K562 (cell line): ENCODE measurements at regions not wholly inside any gene's neighbourhood (a gene's known extent, or its start where the extent isn't known, plus 50 kb on each side); places are given as distances from the start of the nearest gene placed in this dataset.

Source experiments
- ATAC-seq: fragments of 200-7000 bp; cut with Tn5 transposase; 3 replicates; pipeline ENCODE4 v1.9.1; 2020; ENCODE audit warnings: moderate library complexity
- BruUV-seq: library from RNA; stranded (reverse); fragments of 400-500 nt; replicated peaks from 2 replicates; lab custom pipeline; 2021; lab: Mats Ljungman, UMichigan
- CTCF ChIA-PET: fragments of 300-600 bp; formaldehyde crosslinking; extraction: SDS; loops from one replicate; lab custom pipeline; 2021; ENCODE audit warnings: low intra/inter-chr PET ratio; lab: Yijun Ruan, JAX
- POLR2A ChIA-PET: fragments of 300-600, 350-650 bp; sonication (Branson Sonifier 250); formaldehyde crosslinking; extraction: SDS; loops from one replicate; lab custom pipeline; 2021; ENCODE audit warnings: antibody characterized with exemption, inconsistent platforms; lab: Yijun Ruan, JAX
- DNase-seq, 4 experiments: peaks; one replicate each; pipeline versions ENCODE4 v3.0.0 to v3.0.0-alpha.2; 2011 to 2018; ENCODE audit warnings: low spot score in 3 of 4, mixed read lengths in 3 of 4; ENCODE audit errors: extremely low read depth in 1 of 4
- FAIRE-seq: peaks from 2 replicates; lab custom pipeline; 2011; peaks lifted over from hg19 to GRCh38; lab: Jason Lieb, UNC
- H2AFZ ChIP-seq: 2 replicates; pipeline ENCODE4 v1.6.0; 2011; ENCODE audit warnings: low read depth, low read length, control low read depth, inconsistent platforms
- H3K27ac ChIP-seq: fragments of 200-600 bp; 3 replicates; pipeline ENCODE4 v1.8.0; 2011; ENCODE audit warnings: low read depth, mild to moderate bottlenecking, control low read depth, inconsistent platforms, low read length, moderate library complexity, mixed read lengths; ENCODE audit errors: extremely low read depth
- H3K27me3 ChIP-seq, 2 experiments: fragments of 300-600 bp in 1 of 2; 2 replicates in 1 of 2; 3 replicates in 1 of 2; pipeline versions ENCODE4 v1.6.0 to v1.8.0; 2011; ENCODE audit warnings: inconsistent platforms in 2 of 2, low read length in 2 of 2, mild to moderate bottlenecking in 1 of 2, mixed read lengths in 1 of 2, moderate library complexity in 1 of 2; ENCODE audit not compliant: control insufficient read depth in 2 of 2, insufficient read depth in 2 of 2
- H3K36me3 ChIP-seq: fragments of 300-600 bp; 3 replicates; pipeline ENCODE4 v1.8.0; 2011; ENCODE audit warnings: mild to moderate bottlenecking, low read length, inconsistent platforms; ENCODE audit not compliant: control insufficient read depth, insufficient read depth
- H3K4me1 ChIP-seq, 2 experiments: fragments of 200-600 bp in 1 of 2; replicated peaks in 1 of 2; 2 replicates in 1 of 2; 3 replicates in 1 of 2; pipeline versions ENCODE4 v1.5.1 to v1.8.0; 2011; ENCODE audit warnings: inconsistent platforms in 2 of 2, low read length in 2 of 2, mild to moderate bottlenecking in 1 of 2, mixed read lengths in 1 of 2, moderate library complexity in 1 of 2; ENCODE audit not compliant: control insufficient read depth in 2 of 2, insufficient read depth in 2 of 2
- H3K4me2 ChIP-seq: 2 replicates; pipeline ENCODE4 v1.6.1; 2011; ENCODE audit warnings: low read length, control low read depth, inconsistent platforms, mixed read lengths; ENCODE audit not compliant: insufficient read depth
- H3K4me3 ChIP-seq: fragments of 200-600 bp; sonication (generic), shearing (Covaris generic); 2 replicates; pipeline ENCODE4 v1.5.1; 2016; ENCODE audit warnings: control low read depth, inconsistent platforms
- H3K79me2 ChIP-seq: fragments of 200-600 bp; 3 replicates; pipeline ENCODE4 v1.8.0; 2011; ENCODE audit warnings: low read length, inconsistent platforms; ENCODE audit not compliant: control insufficient read depth, insufficient read depth
- H3K9ac ChIP-seq, 2 experiments: 2 replicates each; pipeline versions ENCODE4 v1.6.0 to v1.6.1; 2011; ENCODE audit warnings: low read depth in 2 of 2, low read length in 2 of 2, control low read depth in 1 of 2, inconsistent platforms in 1 of 2, mild to moderate bottlenecking in 1 of 2, mixed read lengths in 1 of 2; ENCODE audit not compliant: insufficient read depth in 1 of 2
- H3K9me1 ChIP-seq: one replicate; pipeline ENCODE4 v1.6.0; 2011; ENCODE audit warnings: inconsistent platforms, mild to moderate bottlenecking, low read length, moderate library complexity; ENCODE audit not compliant: control insufficient read depth, insufficient read depth
- H3K9me3 ChIP-seq: replicated peaks from 2 replicates; pipeline ENCODE4 v1.5.1; 2011; ENCODE audit warnings: low read depth, low read length, inconsistent platforms; ENCODE audit not compliant: control insufficient read depth, insufficient read depth
- H4K20me1 ChIP-seq: replicated peaks from 2 replicates; pipeline ENCODE4 v1.6.1; 2011; ENCODE audit warnings: low read length, inconsistent platforms, mixed read lengths; ENCODE audit not compliant: control insufficient read depth, insufficient read depth
- HDAC3 ChIP-seq: fragments of 450-650 bp; IDR thresholded peaks from 2 replicates; pipeline ENCODE4 v1.6.1; 2018; ENCODE audit warnings: borderline replicate concordance, mild to moderate bottlenecking, moderate library complexity; ENCODE audit not compliant: partially characterized antibody
- HMGN3 ChIP-seq: IDR thresholded peaks from 2 replicates; pipeline ENCODE4 v1.6.1; 2011; ENCODE audit warnings: borderline replicate concordance, low read depth, mild to moderate bottlenecking, mixed read lengths, low read length; ENCODE audit not compliant: insufficient read length; ENCODE audit errors: extremely low read depth
- MAFG ChIP-seq: fragments of 450-650 bp; conservative IDR thresholded peaks from 2 replicates; pipeline ENCODE4 v1.6.1; 2016; ENCODE audit warnings: missing genetic modification characterization, missing compliant biosample characterization
- NR2C1 ChIP-seq, 2 experiments: fragments of 450-650 bp; IDR thresholded peaks; 2 replicates each; pipeline ENCODE4 v1.6.1; 2017; ENCODE audit warnings: mild to moderate bottlenecking in 2 of 2, antibody characterized with exemption in 1 of 2, inconsistent platforms in 1 of 2, missing compliant biosample characterization in 1 of 2, missing genetic modification characterization in 1 of 2
- RFX1 ChIP-seq: fragments of 450-650 bp; IDR thresholded peaks from 2 replicates; pipeline ENCODE4 v1.6.1; 2016; ENCODE audit warnings: mild to moderate bottlenecking, moderate library complexity
- SOX6 ChIP-seq: fragments of 450-650 bp; IDR thresholded peaks from 2 replicates; pipeline ENCODE4 v1.6.1; 2014; ENCODE audit warnings: mild to moderate bottlenecking
- ZNF780A ChIP-seq: fragments of 250-450 bp; sonication (Bioruptor Pico); IDR thresholded peaks from 2 replicates; pipeline ENCODE4 v1.5.0; 2021; ENCODE audit warnings: mild to moderate bottlenecking
- in situ Hi-C: fragments of 300-500 bp; cut with MboI; formaldehyde crosslinking; loops from 4 replicates; pipeline ENCODE4 v1.15.0; 2018; ENCODE audit warnings: inconsistent platforms, mixed read lengths
- intact Hi-C: fragments of 100-400 bp; cut with micrococcal nuclease; formaldehyde crosslinking; loops from 2 replicates; pipeline ENCODE4 v1.14.2; 2022

- TF ChIP-seq ZNF780A (CRISPR knock-in tag) (no peak), HDAC3 (no peak), SOX6 (no peak), RFX1 (no peak), HMGN3 (no peak), MAFG (tag) (no peak)
Measured at GRCh38 chr1:188089015-188089414, 1260.3 kb downstream of the PLA2G4A start (continued).

- intact Hi-C loops = no loop called here
- ATAC-seq (no peak), FAIRE-seq (no peak), DNase-seq (no peak)
- H3K27me3 ChIP-seq = no peaks in the 10 kb centered on the region
- no peaks in the 10 kb centered on the region for H3K79me2 ChIP-seq
- no peak overlapping the region for H2AFZ ChIP-seq
- H4K20me1 ChIP-seq = no peaks in the 10 kb centered on the region
- H3K36me3 ChIP-seq = no peaks in the 10 kb centered on the region
- H3K4me1 ChIP-seq = no peaks in the 10 kb centered on the region
- H3K4me3 ChIP-seq = no peak overlapping the region
- no peak overlapping the region for H3K9ac ChIP-seq
- no peaks in the 10 kb centered on the region for H3K9me1 ChIP-seq
- POLR2A ChIA-PET = no interaction called here
- BruUV-seq = no TSS peak
- CTCF ChIA-PET = no interaction called here
- in situ Hi-C loops = no loop called here
- no peaks in the 10 kb centered on the region; the same call in 1 of the 2 replicates for H3K9me3 ChIP-seq
- no peak overlapping the region for H3K4me2 ChIP-seq
- TF ChIP-seq NR2C1 (IDR thresholded peaks at IDR 0.05) = no peak
- no peak for TF ChIP-seq NR2C1 (tag; IDR thresholded peaks at IDR 0.05)
- TF ChIP-seq, all 486 proteins: peak for 0
- H3K27ac ChIP-seq = no peak overlapping the region
Measured at GRCh38 chr1:188089461-188089860, 1260.7 kb downstream of the PLA2G4A start.
